ENCODE measurements at regions not wholly inside any gene's neighbourhood (a gene's known extent, or its start where the extent isn't known, plus 50 kb on each side); places are given as distances from the start of the nearest gene placed in this dataset.

DNA sequence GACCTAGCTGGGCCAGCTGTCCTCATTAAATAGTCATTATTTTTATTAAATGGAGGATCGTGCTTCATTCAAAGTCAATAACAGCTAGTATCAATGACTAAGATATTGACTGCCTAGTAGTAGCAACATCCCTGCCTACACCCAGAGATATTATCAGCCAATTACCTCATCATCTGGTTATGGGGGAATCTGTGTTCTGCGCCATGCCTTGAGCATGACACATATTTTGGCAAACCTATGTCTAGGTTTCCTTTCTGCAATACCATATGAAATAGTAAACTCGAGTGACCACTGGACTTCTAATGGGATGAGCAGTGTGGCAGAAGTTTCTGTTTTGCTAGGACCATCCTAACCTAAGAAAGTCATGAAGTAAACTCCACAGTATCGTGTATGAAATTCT, 50.0 kb upstream of the AADAT start:
- Histone ChIP-seq H4K20me1 (ENCODE audit: control insufficient read depth, extremely low read depth, insufficient read depth, low read length) (no peaks in the 10 kb centered on the region), H3K27me3 (ENCODE audit: control insufficient read depth, extremely low read depth, insufficient read depth, low read length) (no peaks in the 10 kb centered on the region), H3K4me1 (ENCODE audit: control insufficient read depth, extremely low read depth, insufficient read depth, low read length) (no peaks in the 10 kb centered on the region), H3K4me3 (ENCODE audit: control insufficient read depth in 2 of 3, extremely low read depth in 1 of 3, insufficient read depth in 2 of 3, low read depth in 1 of 3, low read length in 3 of 3) (no peak overlapping the region), H2AFZ (ENCODE audit: control insufficient read depth, low read length) (no peak overlapping the region), H3K9ac (ENCODE audit: control insufficient read depth, extremely low read depth, insufficient read depth, low read length) (no peak overlapping the region), H3K27ac (ENCODE audit: control insufficient read depth, insufficient read depth, low read length) (no peak overlapping the region), H3K4me2 (ENCODE audit: control insufficient read depth, extremely low read depth, insufficient read depth, low read depth, low read length) (no peak overlapping the region), H3K9me3 (ENCODE audit: control insufficient read depth, low read depth, low read length) (no peaks in the 10 kb centered on the region), H3K9me1 (ENCODE audit: control insufficient read depth, extremely low read depth, insufficient read depth, low read length) (no peaks in the 10 kb centered on the region), H3K79me2 (ENCODE audit: control insufficient read depth, insufficient read depth, low read length) (no peaks in the 10 kb centered on the region), H3K36me3 (ENCODE audit: control insufficient read depth in 2 of 2, extremely low read depth in 1 of 2, insufficient read depth in 2 of 2, low read length in 2 of 2) (no peaks in the 10 kb centered on the region)
- TF ChIP-seq, protein P1, sequence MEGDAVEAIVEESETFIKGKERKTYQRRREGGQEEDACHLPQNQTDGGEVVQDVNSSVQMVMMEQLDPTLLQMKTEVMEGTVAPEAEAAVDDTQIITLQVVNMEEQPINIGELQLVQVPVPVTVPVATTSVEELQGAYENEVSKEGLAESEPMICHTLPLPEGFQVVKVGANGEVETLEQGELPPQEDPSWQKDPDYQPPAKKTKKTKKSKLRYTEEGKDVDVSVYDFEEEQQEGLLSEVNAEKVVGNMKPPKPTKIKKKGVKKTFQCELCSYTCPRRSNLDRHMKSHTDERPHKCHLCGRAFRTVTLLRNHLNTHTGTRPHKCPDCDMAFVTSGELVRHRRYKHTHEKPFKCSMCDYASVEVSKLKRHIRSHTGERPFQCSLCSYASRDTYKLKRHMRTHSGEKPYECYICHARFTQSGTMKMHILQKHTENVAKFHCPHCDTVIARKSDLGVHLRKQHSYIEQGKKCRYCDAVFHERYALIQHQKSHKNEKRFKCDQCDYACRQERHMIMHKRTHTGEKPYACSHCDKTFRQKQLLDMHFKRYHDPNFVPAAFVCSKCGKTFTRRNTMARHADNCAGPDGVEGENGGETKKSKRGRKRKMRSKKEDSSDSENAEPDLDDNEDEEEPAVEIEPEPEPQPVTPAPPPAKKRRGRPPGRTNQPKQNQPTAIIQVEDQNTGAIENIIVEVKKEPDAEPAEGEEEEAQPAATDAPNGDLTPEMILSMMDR (optimal IDR thresholded peaks at IDR 0.05 in 1 of 3, IDR thresholded peaks at IDR 0.05 in 1 of 3, conservative IDR thresholded peaks at IDR 0.05 in 1 of 3; ENCODE audit: extremely low read depth in 1 of 3, insufficient read depth in 2 of 3, low read length in 3 of 3): no peak
- no peak for TF ChIP-seq EZH2 (IDR thresholded peaks at IDR 0.05; ENCODE audit: low read length)
- DNase-seq (ENCODE audit: low read depth, low spot score) (no peak), FAIRE-seq (no peak)
- dilution Hi-C loops (cut with MboI; ENCODE audit: extremely low pct_ligation_motif_present, low sequenced_read_pairs): no loop called here

Small RNA genes in the stretch of these regions (small RNA-seq; reads per million reads assigned to genes)
- gene AC097486.1 (ENCODE audit: insufficient read length in 3 of 3, low read depth in 3 of 3, low replicate concordance in 1 of 3) (0 reads per million in 3 experiments), gene MIR6082 (ENCODE audit: insufficient read length in 3 of 3, low read depth in 3 of 3, low replicate concordance in 1 of 3) (0 reads per million in 3 experiments), gene RNU6ATAC13P (ENCODE audit: insufficient read length in 3 of 3, low read depth in 3 of 3, low replicate concordance in 1 of 3) (0 reads per million in 3 experiments)
